ENCODE measurements at regions not wholly inside any gene's neighbourhood (a gene's known extent, or its start where the extent isn't known, plus 50 kb on each side); places are given as distances from the start of the nearest gene placed in this dataset.

GRCh38 chr6:82646231-82646615 lies 282.6 kb downstream of the TPBG start:
- no peak for DNase-seq (ENCODE audit: low read depth in 2 of 2)

- no peak for DNase-seq (ENCODE audit: low read depth in 2 of 2)
These were observed 288.3 kb downstream of the TPBG start for GRCh38 chr6:82651845-82652335.

DNA sequence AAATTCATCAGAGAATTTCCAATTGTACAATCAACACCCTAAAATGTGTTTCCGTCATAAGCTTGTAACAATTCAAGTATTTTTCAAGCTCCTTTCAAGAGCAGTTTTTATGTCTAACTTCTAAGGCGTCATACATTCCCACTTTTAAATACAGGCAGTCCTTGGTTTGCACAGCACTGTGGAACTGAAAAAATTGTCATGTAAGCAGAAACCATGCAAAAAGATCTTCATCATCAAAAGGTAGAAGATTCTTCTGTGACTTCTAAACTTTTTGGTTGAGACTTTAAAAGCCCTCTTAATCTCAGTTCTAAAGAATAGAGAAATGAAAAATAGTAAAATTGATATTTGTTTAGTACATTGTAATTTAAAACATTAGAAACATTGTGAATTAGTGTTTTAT lies 315.6 kb downstream of the TPBG start:
- DNase-seq (ENCODE audit: low read depth in 2 of 2) = no peak

DNA sequence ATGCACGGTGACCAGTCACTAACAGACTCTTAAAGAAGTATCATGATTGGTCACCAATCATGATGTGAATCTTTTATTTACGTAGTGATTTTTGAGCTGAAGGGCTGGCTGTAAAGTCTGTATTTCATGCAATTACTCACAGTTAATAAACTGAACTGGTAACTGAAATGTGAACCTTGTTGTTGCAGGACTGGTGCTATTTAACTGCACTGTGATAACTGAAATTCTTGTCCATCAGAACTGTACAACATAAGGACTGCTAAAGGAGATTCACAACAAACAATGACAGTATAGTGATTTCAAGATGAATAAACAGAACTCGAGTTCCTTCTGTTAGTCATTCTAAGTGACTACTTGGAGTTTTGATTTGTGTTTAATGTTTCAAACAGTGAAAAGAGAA lies 316.6 kb downstream of the TPBG start:
- no peak for DNase-seq (ENCODE audit: low read depth in 2 of 2)

GRCh38 chr6:82681119-82681714 lies 317.6 kb downstream of the TPBG start:
- no peak for DNase-seq (ENCODE audit: low read depth in 2 of 2)

GRCh38 chr6:82686719-82687118 lies 323.1 kb downstream of the TPBG start:
- DNase-seq (ENCODE audit: low read depth in 2 of 2) = no peak

DNA sequence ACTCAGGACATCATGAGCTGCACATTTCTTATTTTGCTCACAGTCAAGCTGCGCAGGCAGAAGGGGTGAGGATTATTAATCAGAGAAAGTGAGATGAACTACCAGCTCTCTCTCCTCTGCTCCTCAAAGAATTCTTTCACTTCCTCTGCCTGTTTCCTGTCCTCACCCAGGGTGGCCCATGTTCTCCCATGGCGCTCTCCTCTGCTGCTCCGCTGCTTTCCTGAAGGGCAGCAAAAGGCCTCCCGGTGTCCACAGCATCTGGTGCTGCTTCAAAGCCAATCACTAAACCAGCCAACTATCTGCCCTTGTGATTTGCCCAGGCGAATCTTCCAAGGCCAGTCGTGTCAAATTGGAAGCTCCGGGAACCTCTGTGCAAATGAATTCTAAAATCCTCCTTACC lies 324.2 kb downstream of the TPBG start:
- DNase-seq (ENCODE audit: low read depth in 2 of 2) = no peak

GRCh38 chr6:82690283-82690682 lies 326.7 kb downstream of the TPBG start:
- DNase-seq (ENCODE audit: low read depth in 2 of 2) = no peak

DNA sequence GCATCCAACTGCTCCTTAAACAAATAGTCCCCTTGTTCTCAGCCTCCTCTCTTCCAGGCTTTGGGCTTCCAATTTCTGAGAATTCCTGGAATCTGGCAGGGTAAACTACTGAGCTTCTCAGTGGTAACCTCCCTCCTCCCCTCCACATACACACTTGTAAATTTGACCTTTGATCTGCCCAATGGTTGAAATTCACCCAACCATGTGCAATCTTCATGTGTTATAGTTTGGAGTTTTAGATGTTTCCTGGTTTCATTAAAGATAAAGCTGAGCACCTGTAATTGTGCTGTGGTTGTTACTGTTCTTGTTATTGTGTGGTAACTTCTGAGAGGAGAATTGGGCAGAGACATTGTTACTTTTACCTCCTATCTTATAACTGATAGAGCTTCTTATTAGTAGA lies 328.4 kb downstream of the TPBG start:
- no peak for DNase-seq (ENCODE audit: low read depth in 2 of 2)

- no peak for DNase-seq (ENCODE audit: low read depth in 2 of 2)
These were observed 329.5 kb downstream of the TPBG start for GRCh38 chr6:82693094-82693493.

- DNase-seq (ENCODE audit: low read depth in 2 of 2) = no peak
These were observed 337.7 kb downstream of the TPBG start for GRCh38 chr6:82701341-82701740.

- DNase-seq (ENCODE audit: low read depth in 2 of 2) = no peak
These were observed 339.0 kb downstream of the TPBG start for GRCh38 chr6:82702574-82702973.

DNA sequence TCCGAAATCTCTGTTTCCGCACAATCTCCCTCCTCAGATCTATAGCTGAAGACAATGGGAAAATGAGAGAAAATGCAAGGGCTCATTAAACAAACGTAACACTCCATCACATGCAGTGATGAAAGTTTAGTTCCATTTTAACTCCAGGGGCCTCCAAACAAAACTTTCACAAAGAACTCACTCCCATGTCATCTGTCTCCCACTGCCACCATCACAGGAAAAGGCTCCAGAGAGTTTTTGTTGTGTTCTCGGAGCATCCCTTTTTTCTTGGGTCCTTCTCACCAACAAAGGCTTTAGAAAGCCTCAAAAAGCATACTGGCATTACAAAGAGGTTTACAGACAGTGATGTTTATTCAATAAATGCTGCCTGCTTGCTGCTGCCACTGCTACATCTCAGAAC lies 339.6 kb downstream of the TPBG start:
- DNase-seq (ENCODE audit: low read depth in 2 of 2) = no peak

DNA sequence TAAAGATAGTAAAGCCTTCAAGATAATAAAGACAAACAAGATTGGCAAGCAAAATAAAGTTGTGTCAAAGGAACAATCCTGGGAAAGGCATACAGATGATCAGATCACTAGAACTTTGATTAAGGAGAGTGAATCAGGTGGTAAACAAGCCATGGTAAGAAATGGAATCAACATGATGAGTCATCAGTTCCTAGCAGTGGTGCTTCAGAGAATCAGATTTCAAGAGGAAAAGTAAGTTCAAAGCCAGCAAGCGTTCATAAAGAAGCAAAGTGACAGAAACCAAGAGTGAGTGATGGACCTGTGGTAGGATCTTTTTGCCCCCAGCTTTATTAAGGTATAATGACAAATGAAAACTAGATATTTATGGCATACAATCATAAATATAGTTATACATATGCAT lies 340.4 kb downstream of the TPBG start:
- no peak for DNase-seq (ENCODE audit: low read depth in 2 of 2)

- no peak for DNase-seq (ENCODE audit: low read depth in 2 of 2)
These were observed 342.0 kb downstream of the TPBG start for GRCh38 chr6:82705579-82705978.

GRCh38 chr6:82711105-82711827 lies 347.6 kb downstream of the TPBG start:
- no peak for DNase-seq (ENCODE audit: low read depth in 2 of 2)

- no peak for DNase-seq (ENCODE audit: low read depth in 2 of 2)
These were observed 348.4 kb downstream of the TPBG start for GRCh38 chr6:82711971-82712370.

GRCh38 chr6:82712389-82712788 lies 348.8 kb downstream of the TPBG start:
- DNase-seq (ENCODE audit: low read depth in 2 of 2) = no peak

- DNase-seq (ENCODE audit: low read depth in 2 of 2) = no peak
These were observed 349.2 kb downstream of the TPBG start for GRCh38 chr6:82712826-82713225.

DNA sequence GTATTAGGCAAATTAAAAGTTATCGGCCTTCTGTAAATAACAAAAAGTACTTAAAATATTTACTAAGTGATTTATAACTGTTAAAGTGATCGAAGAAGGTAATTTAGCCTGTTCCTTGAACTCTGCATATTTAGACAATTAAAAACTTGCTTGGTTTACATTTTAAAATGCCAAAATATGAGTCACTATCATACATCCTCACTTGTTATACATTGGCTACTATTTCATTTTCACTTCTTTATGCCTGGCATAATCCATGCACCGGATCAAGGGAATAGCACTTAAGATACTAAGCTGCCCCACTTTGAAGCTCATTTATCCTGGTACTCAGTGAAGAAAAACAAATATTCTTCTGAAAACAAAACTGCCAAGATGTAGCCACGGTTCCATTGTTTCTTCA lies 344.6 kb downstream of the UBE3D start:
- no peak for DNase-seq (ENCODE audit: low read depth in 2 of 2)

DNA sequence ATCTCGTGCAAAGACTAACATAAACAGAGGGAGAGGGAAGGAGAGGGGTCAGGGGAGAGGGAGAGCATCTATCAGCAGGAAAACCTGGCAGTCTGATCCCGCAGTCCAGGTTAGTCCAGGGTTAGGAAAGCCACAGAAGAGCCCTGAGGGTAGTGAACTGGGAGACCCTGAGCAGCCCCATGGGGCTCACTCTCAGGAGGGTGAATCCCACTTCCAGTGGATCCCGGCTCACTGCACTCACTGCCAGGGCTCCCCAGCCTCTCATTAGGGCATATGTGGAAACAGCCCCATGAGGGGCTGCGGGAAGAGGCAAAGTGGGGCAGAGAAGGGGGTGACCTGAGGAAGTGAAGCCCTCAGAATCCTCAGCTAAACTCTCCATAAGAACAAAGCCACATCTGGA lies 329.9 kb downstream of the UBE3D start:
- DNase-seq (ENCODE audit: low read depth in 2 of 2) = no peak

GRCh38 chr6:82737965-82738364 lies 327.7 kb downstream of the UBE3D start:
- DNase-seq (ENCODE audit: low read depth in 2 of 2) = no peak

DNA sequence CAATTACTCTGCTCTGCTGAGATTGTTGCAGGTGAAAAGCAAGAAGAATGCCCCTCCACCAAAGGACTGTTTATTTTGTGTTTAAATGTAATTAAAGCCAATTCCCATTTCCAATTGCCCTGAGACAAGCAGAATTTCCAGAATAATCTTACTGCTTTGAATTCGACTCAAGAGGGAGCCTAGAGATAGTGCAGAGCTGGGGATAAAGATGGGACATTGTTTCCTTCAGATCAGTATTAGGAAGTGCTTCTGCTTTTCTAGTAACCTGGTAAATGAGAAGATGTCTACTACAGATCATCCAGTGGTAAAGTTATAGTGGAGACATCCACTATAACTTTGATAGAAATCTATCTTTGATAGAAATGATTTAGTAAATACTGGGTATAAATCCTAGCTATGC lies 326.9 kb downstream of the UBE3D start:
- no peak for DNase-seq (ENCODE audit: low read depth in 2 of 2)

GRCh38 chr6:82739303-82739702 lies 326.3 kb downstream of the UBE3D start:
- DNase-seq (ENCODE audit: low read depth in 2 of 2) = no peak

All from stimulated activated CD4-positive, alpha-beta T cell treated with anti-CD3 and anti-CD28 coated beads, Interleukin-4, amount 100 ng/mL, for 48 hours (primary cell).